Activated T-cell treated with anti-CD3 and anti-CD28 coated beads, Interleukin-2, amount 50 U/mL, for 4 hours (primary cell): ENCODE measurements at regions not wholly inside any gene's neighbourhood (a gene's known extent, or its start where the extent isn't known, plus 50 kb on each side); places are given as distances from the start of the nearest gene placed in this dataset.
A peak's percentile ranks its signal among the peaks of the same experiment; 100 is the strongest.

Experiments used
- ATAC-seq, 2 donors: fragments of 200-7000 bp; cut with Tn5 transposase; one replicate each; pipeline ENCODE4 v1.10.0; 2021
- DNase-seq: peaks from one replicate; pipeline ENCODE4 v3.0.0-alpha.2; 2020
- H3K27me3 Mint-ChIP-seq: one replicate; pipeline ENCODE4 v1.8.0; 2021; ENCODE audit warnings: low read depth, mixed read lengths
- H3K36me3 Mint-ChIP-seq: one replicate; pipeline ENCODE4 v1.8.0; 2022; ENCODE audit warnings: mixed read lengths; ENCODE audit not compliant: insufficient read depth
- H3K4me1 Mint-ChIP-seq: one replicate; pipeline ENCODE4 v1.8.0; 2021; ENCODE audit warnings: low read depth, mixed read lengths
- H3K4me3 Mint-ChIP-seq: one replicate; pipeline ENCODE4 v1.8.0; 2021; ENCODE audit warnings: mild to moderate bottlenecking, moderate library complexity, mixed read lengths
- H3K9me3 Mint-ChIP-seq: one replicate; pipeline ENCODE4 v1.8.0; 2021; ENCODE audit warnings: mixed read lengths

DNA sequence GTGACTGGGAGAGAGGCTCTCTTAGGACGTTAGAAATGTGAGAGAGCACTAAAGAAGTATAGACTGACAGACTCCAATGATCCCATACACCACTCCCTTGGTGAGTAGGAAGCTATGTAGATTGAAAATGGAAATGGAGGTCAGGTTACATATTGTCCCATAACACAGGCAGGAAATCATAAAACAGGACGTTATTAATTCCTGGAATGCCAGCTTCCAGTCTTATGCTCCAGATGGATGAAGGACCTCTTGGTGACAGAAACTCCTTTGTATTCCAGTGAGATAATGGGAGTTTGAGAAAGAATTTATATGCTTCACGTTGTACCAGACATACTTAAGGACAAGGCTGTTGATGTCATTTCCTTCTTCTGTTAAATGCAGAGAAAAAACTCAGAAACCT, 338.2 kb upstream of the ITGA1 start:
- no peaks in the 10 kb centered on the region for H3K27me3 Mint-ChIP-seq
- DNase-seq (no peak), ATAC-seq (no peak)
- H3K9me3 Mint-ChIP-seq: no peaks in the 10 kb centered on the region
- H3K4me1 Mint-ChIP-seq: no peaks in the 10 kb centered on the region
- no peaks in the 10 kb centered on the region for H3K36me3 Mint-ChIP-seq
- no peak overlapping the region for H3K4me3 Mint-ChIP-seq

GRCh38 chr5:52452098-52452497, 335.6 kb upstream of the ITGA1 start:
- Mint-ChIP-seq H3K9me3 (no peaks in the 10 kb centered on the region), H3K4me3 (no peak overlapping the region), H3K27me3 (no peaks in the 10 kb centered on the region), H3K36me3 (no peaks in the 10 kb centered on the region), H3K4me1 (no peaks in the 10 kb centered on the region)
- ATAC-seq (no peak), DNase-seq (no peak)

GRCh38 chr5:52453176-52453575, 334.5 kb upstream of the ITGA1 start:
- Mint-ChIP-seq H3K27me3 (no peaks in the 10 kb centered on the region), H3K36me3 (no peaks in the 10 kb centered on the region), H3K4me1 (no peaks in the 10 kb centered on the region), H3K4me3 (no peak overlapping the region), H3K9me3 (no peaks in the 10 kb centered on the region)
- ATAC-seq (no peak), DNase-seq (no peak)

DNA sequence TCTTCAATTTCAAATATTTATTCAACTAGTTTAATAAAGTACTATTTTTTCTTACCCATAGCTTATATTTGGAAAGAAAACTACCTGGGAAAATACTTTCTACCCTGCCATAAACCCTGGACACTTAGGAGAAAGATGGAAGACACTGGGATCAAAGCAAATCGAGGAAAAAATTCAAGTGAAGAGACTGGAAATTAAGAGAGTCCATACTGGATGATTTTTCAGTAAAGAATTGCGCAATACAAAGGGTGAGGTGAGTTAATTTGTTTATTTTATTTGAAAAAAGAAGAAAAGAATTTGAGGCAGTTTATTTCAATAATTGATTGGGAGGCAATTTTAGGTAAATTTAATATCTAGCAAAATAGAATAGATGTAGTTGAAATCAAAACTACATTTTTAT, 331.8 kb upstream of the ITGA1 start:
- ATAC-seq (no peak), DNase-seq (no peak)
- Mint-ChIP-seq H3K4me1 (no peaks in the 10 kb centered on the region), H3K9me3 (no peaks in the 10 kb centered on the region), H3K4me3 (no peak overlapping the region), H3K36me3 (no peaks in the 10 kb centered on the region), H3K27me3 (no peaks in the 10 kb centered on the region)

DNA sequence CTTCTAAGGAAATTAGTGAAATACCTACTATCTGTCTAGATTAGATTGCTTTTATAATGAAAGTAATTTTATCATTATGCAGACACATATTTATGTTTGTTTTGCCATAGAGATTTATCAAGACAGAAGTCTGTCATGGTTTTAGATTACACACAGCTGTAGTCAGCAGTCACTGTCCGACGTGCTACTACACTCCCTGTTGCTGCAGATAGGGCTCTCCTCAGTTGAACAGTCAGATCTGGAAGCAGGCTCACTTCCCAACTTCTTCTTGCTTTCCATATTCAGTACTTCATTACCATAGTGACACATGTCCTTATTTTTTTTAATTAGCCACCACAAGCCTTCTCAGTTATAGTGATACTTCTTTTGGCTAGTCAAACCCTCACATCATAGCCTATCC, 329.9 kb upstream of the ITGA1 start:
- no peaks in the 10 kb centered on the region for H3K27me3 Mint-ChIP-seq
- no peaks in the 10 kb centered on the region for H3K9me3 Mint-ChIP-seq
- ATAC-seq: no peak
- H3K4me3 Mint-ChIP-seq: no peak overlapping the region
- DNase-seq: no peak
- no peaks in the 10 kb centered on the region for H3K36me3 Mint-ChIP-seq
- H3K4me1 Mint-ChIP-seq: no peaks in the 10 kb centered on the region

- Mint-ChIP-seq H3K4me1 (peaks cover 7% of the 10 kb centered on the region), H3K36me3 (no peaks in the 10 kb centered on the region), H3K27me3 (no peaks in the 10 kb centered on the region), H3K9me3 (no peaks in the 10 kb centered on the region), H3K4me3 (no peak overlapping the region)
- ATAC-seq (no peak), DNase-seq (no peak)
Measured at GRCh38 chr5:52466113-52466512, 321.6 kb upstream of the ITGA1 start.

GRCh38 chr5:52466749-52467520, 320.8 kb upstream of the ITGA1 start:
- ATAC-seq (no peak), DNase-seq (no peak)
- Mint-ChIP-seq H3K4me1 (peaks cover 7% of the 10 kb centered on the region), H3K4me3 (no peak overlapping the region), H3K36me3 (no peaks in the 10 kb centered on the region), H3K9me3 (no peaks in the 10 kb centered on the region), H3K27me3 (no peaks in the 10 kb centered on the region)

DNA sequence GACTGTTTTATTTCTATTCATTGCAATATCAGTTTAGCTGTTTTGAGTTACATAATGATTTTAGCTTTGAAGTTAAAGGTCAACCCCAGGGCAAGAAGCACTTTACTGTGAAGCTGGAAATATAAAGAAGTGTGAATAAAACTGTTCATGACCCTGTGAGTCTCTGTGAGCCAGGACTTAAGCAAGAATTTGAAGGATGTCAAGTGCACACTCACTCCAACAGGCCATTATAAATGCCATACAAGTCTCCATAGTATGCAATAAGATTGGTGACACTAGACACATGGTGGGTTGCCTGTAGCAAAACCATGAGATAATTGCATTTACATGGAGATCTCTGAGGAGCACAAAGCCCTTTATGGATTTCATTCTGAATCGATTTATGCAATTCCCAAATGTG, 318.7 kb upstream of the ITGA1 start:
- ATAC-seq (no peak), DNase-seq (no peak)
- peaks cover 7% of the 10 kb centered on the region for H3K4me1 Mint-ChIP-seq
- H3K9me3 Mint-ChIP-seq: no peaks in the 10 kb centered on the region
- no peak overlapping the region for H3K4me3 Mint-ChIP-seq
- no peaks in the 10 kb centered on the region for H3K36me3 Mint-ChIP-seq
- peaks cover 2% of the 10 kb centered on the region for H3K27me3 Mint-ChIP-seq

- DNase-seq (no peak), ATAC-seq (peak in 1 of 2 donors; percentile 34)
- Mint-ChIP-seq H3K36me3 (no peaks in the 10 kb centered on the region), H3K9me3 (no peaks in the 10 kb centered on the region), H3K27me3 (peaks cover 2% of the 10 kb centered on the region), H3K4me1 (peaks cover 7% of the 10 kb centered on the region), H3K4me3 (peak overlapping the region; percentile 27)
Measured at GRCh38 chr5:52469420-52469819, 318.3 kb upstream of the ITGA1 start.

GRCh38 chr5:52469835-52470234, 317.9 kb upstream of the ITGA1 start:
- H3K9me3 Mint-ChIP-seq: no peaks in the 10 kb centered on the region
- peaks cover 2% of the 10 kb centered on the region for H3K27me3 Mint-ChIP-seq
- DNase-seq (no peak), ATAC-seq (no peak)
- H3K4me3 Mint-ChIP-seq: peak overlapping the region; percentile 27
- H3K36me3 Mint-ChIP-seq: no peaks in the 10 kb centered on the region
- peaks cover 7% of the 10 kb centered on the region for H3K4me1 Mint-ChIP-seq

GRCh38 chr5:52476346-52476745, 311.4 kb upstream of the ITGA1 start:
- ATAC-seq (no peak), DNase-seq (no peak)
- Mint-ChIP-seq H3K36me3 (no peaks in the 10 kb centered on the region), H3K9me3 (peaks cover 4% of the 10 kb centered on the region), H3K4me3 (no peak overlapping the region), H3K4me1 (no peaks in the 10 kb centered on the region), H3K27me3 (peaks cover 2% of the 10 kb centered on the region)

DNA sequence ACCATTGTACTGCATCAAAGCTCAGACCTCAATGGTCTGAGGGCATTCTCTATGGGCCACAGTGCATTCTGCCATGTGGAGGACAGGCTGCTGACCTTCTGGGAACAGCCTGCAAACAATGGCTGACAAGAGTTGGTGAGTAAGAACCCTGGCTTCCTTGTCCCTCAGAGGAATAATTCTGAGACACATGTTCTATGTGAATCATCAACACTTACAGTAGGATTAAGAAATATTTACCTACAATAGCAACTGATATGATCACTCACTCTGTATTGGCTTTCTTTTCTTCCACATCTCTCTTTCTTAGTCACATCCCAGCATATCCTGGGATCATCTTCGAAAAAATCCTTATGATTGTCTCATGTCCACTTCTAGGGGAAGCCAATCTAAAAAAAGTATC, 306.5 kb upstream of the ITGA1 start:
- H3K36me3 Mint-ChIP-seq: no peaks in the 10 kb centered on the region
- H3K27me3 Mint-ChIP-seq: no peaks in the 10 kb centered on the region
- no peak overlapping the region for H3K4me3 Mint-ChIP-seq
- DNase-seq (no peak), ATAC-seq (no peak)
- peaks cover 4% of the 10 kb centered on the region for H3K9me3 Mint-ChIP-seq
- no peaks in the 10 kb centered on the region for H3K4me1 Mint-ChIP-seq

GRCh38 chr5:52481851-52482250, 305.9 kb upstream of the ITGA1 start:
- Mint-ChIP-seq H3K27me3 (no peaks in the 10 kb centered on the region), H3K4me1 (no peaks in the 10 kb centered on the region), H3K4me3 (no peak overlapping the region), H3K9me3 (peaks cover 4% of the 10 kb centered on the region), H3K36me3 (no peaks in the 10 kb centered on the region)
- DNase-seq (no peak), ATAC-seq (no peak)

- DNase-seq (no peak), ATAC-seq (no peak)
- no peaks in the 10 kb centered on the region for H3K36me3 Mint-ChIP-seq
- no peak overlapping the region for H3K4me3 Mint-ChIP-seq
- no peaks in the 10 kb centered on the region for H3K27me3 Mint-ChIP-seq
- H3K4me1 Mint-ChIP-seq: no peaks in the 10 kb centered on the region
- no peaks in the 10 kb centered on the region for H3K9me3 Mint-ChIP-seq
Measured at GRCh38 chr5:52491071-52491787, 296.5 kb upstream of the ITGA1 start.

DNA sequence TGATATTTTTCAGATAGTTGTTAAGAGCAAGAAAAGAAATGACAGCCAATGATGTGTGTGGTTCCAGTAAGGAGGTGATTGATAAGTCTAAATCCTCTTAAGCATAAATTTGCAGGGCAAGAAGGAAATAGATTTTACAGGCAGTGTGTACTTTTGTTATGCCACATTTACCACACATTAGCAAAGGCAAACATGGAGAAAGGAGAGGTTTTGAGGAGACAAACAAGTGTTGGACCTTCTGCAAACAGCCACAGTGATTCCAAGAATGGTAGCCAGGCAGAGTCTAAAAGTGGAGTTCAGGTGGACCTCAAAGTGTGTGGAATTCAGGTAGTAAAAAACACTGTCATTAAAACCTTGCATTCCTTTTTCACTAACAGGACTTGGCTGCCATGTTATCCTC, 295.9 kb upstream of the ITGA1 start:
- Mint-ChIP-seq H3K4me1 (no peaks in the 10 kb centered on the region), H3K9me3 (no peaks in the 10 kb centered on the region), H3K36me3 (no peaks in the 10 kb centered on the region), H3K27me3 (no peaks in the 10 kb centered on the region), H3K4me3 (no peak overlapping the region)
- ATAC-seq (no peak), DNase-seq (no peak)
